HCT116 (cell line): ENCODE measurements at regions not wholly inside any gene's neighbourhood (a gene's known extent, or its start where the extent isn't known, plus 50 kb on each side); places are given as distances from the start of the nearest gene placed in this dataset.
"Not testable (repeated sequence)": the region's sequence is repeated elsewhere in the genome, so short reads cannot be mapped to it uniquely, and the experiment has no call there.

Experiments used
- ATAC-seq: fragments of 200-7000 bp; cut with Tn5 transposase; 2 replicates; pipeline ENCODE4 v1.9.1; 2020; ENCODE audit warnings: mild to moderate bottlenecking, moderate library complexity
- BruUV-seq: library from RNA; stranded (reverse); fragments of 400-500 nt; replicated peaks from 2 replicates; lab custom pipeline; 2021; lab: Mats Ljungman, UMichigan
- CTCF ChIA-PET: fragments of 300-600 bp; sonication (Branson Sonifier 250); formaldehyde crosslinking; loops from one replicate; lab custom pipeline; 2021; ENCODE audit warnings: antibody characterized with exemption; lab: Charles Lee
- POLR2A ChIA-PET: fragments of 300-600, 350-600 bp; sonication (Branson Sonifier 250); formaldehyde crosslinking; loops from one replicate; lab custom pipeline; 2021; ENCODE audit warnings: antibody characterized with exemption; lab: Charles Lee
- RAD21 ChIA-PET, 2 experiments: fragments of 300-600 bp; sonication (Branson Sonifier 250); formaldehyde crosslinking; loops; one replicate each; lab custom pipeline; 2023; ENCODE audit warnings: low total read pairs in 2 of 2; ENCODE audit not compliant: uncharacterized antibody in 2 of 2, unreplicated experiment in 2 of 2, low non-redundant PET in 1 of 2; lab: Charles Lee
- DNase-seq: peaks from one replicate; pipeline ENCODE4 v3.0.0-alpha.2; 2010; ENCODE audit warnings: low read depth, low spot score
- H2AFZ ChIP-seq: fragments of 200-600 bp; shearing (Covaris generic), sonication (generic); 2 replicates; pipeline ENCODE4 v1.6.1; 2017; ENCODE audit warnings: low read depth, mixed run types, mixed read lengths, antibody characterized with exemption, low read length; ENCODE audit not compliant: poor library complexity, severe bottlenecking
- H3K27ac ChIP-seq: 2 replicates; pipeline ENCODE4 v1.5.1; 2012; ENCODE audit warnings: low read depth, low read length
- H3K27me3 ChIP-seq: fragments of 200-600 bp; sonication (generic); 2 replicates; pipeline ENCODE4 v1.6.1; 2016; ENCODE audit warnings: mixed run types, low read length, mixed read lengths; ENCODE audit not compliant: insufficient read depth
- H3K36me3 ChIP-seq, 2 experiments: fragments of 200-500 bp in 1 of 2; fragments of 200-600 bp in 1 of 2; sonication (Bioruptor generic) in 1 of 2; sonication (generic) in 1 of 2; 2 replicates each; pipeline versions ENCODE4 v1.5.1 to v1.6.1; 2014 to 2016; ENCODE audit warnings: low read length in 2 of 2, inconsistent platforms in 1 of 2, mixed read lengths in 1 of 2, mixed run types in 1 of 2; ENCODE audit not compliant: insufficient read depth in 2 of 2, control insufficient read depth in 1 of 2
- H3K4me1 ChIP-seq, 2 experiments: fragments of 200-600 bp in 1 of 2; sonication (generic) in 1 of 2; 2 replicates each; pipeline versions ENCODE4 v1.5.1 to v1.6.1; 2012 to 2017; ENCODE audit warnings: low read length in 2 of 2, inconsistent platforms in 1 of 2, mild to moderate bottlenecking in 1 of 2, mixed read lengths in 1 of 2, mixed run types in 1 of 2, moderate library complexity in 1 of 2; ENCODE audit not compliant: insufficient read depth in 2 of 2, control insufficient read depth in 1 of 2
- H3K4me2 ChIP-seq: fragments of 200-600 bp; sonication (generic); 2 replicates; pipeline ENCODE4 v1.6.1; 2017; ENCODE audit warnings: mixed run types, low read length, mixed read lengths
- H3K4me3 ChIP-seq, 2 experiments: fragments of 200-600 bp in 1 of 2; sonication (generic) in 1 of 2; replicated peaks in 1 of 2; 2 replicates each; pipeline ENCODE4 v1.5.1; 2011 to 2016; ENCODE audit warnings: low read length in 2 of 2, control low read depth in 1 of 2, low read depth in 1 of 2, mild to moderate bottlenecking in 1 of 2, mixed read lengths in 1 of 2, mixed run types in 1 of 2
- H3K79me2 ChIP-seq: fragments of 200-600 bp; sonication (generic); 2 replicates; pipeline ENCODE4 v1.6.1; 2017; ENCODE audit warnings: mild to moderate bottlenecking, mixed run types, low read length, moderate library complexity, mixed read lengths; ENCODE audit not compliant: insufficient read depth
- H3K9ac ChIP-seq: fragments of 200-600 bp; sonication (generic); 2 replicates; pipeline ENCODE4 v1.6.1; 2016; ENCODE audit warnings: low read length, mixed read lengths
- H3K9me2 ChIP-seq: fragments of 200-600 bp; sonication (generic), shearing (Covaris generic); 2 replicates; pipeline ENCODE4 v1.6.1; 2017; ENCODE audit warnings: mixed run types, mild to moderate bottlenecking, moderate library complexity; ENCODE audit not compliant: insufficient read depth
- H3K9me3 ChIP-seq, 2 experiments: fragments of 200-500 bp in 1 of 2; fragments of 200-600 bp in 1 of 2; sonication (Bioruptor generic) in 1 of 2; sonication (generic) in 1 of 2; 2 replicates each; pipeline ENCODE4 v1.6.1; 2014 to 2017; ENCODE audit warnings: low read length in 2 of 2, mixed read lengths in 2 of 2, inconsistent platforms in 1 of 2, low read depth in 1 of 2, mild to moderate bottlenecking in 1 of 2, mixed run types in 1 of 2, moderate library complexity in 1 of 2; ENCODE audit not compliant: control insufficient read depth in 1 of 2, insufficient read depth in 1 of 2
- H4K20me1 ChIP-seq: fragments of 200-600 bp; sonication (generic), shearing (Covaris generic); 2 replicates; pipeline ENCODE4 v1.6.1; 2017; ENCODE audit warnings: mixed run types, mild to moderate bottlenecking, moderate library complexity; ENCODE audit not compliant: insufficient read depth
- ATF3 ChIP-seq: IDR thresholded peaks from 2 replicates; pipeline ENCODE4 v1.6.1; 2012
- EZH2 ChIP-seq: fragments of 200-600 bp; sonication (generic); IDR thresholded peaks from 2 replicates; pipeline ENCODE4 v1.6.1; 2017; ENCODE audit warnings: antibody characterized with exemption, mixed run types
- EZH2phosphoT487 ChIP-seq: fragments of 200-600 bp; IDR thresholded peaks from 2 replicates; pipeline ENCODE4 v1.6.1; 2018; ENCODE audit warnings: antibody characterized with exemption, borderline replicate concordance
- POLR2AphosphoS5 ChIP-seq: IDR thresholded peaks from 2 replicates; pipeline ENCODE4 v1.6.1; 2011; ENCODE audit warnings: mild to moderate bottlenecking, low read depth, low read length, moderate library complexity
- SIN3A ChIP-seq: IDR thresholded peaks from 2 replicates; pipeline ENCODE4 v1.6.1; 2012; ENCODE audit warnings: low read depth
- TCF7L2 ChIP-seq: IDR thresholded peaks from 2 replicates; pipeline ENCODE4 v1.7.0; 2011; ENCODE audit warnings: borderline replicate concordance, inconsistent platforms; ENCODE audit not compliant: insufficient read depth, insufficient read length; ENCODE audit errors: extremely low read depth
- ZFX ChIP-seq: fragments of 450-650 bp; IDR thresholded peaks from 2 replicates; pipeline ENCODE4 v1.6.1; 2017
- intact Hi-C: fragments of 100-400 bp; cut with micrococcal nuclease; formaldehyde crosslinking; loops from 2 replicates; pipeline ENCODE4 v1.10.0; 2022

DNA sequence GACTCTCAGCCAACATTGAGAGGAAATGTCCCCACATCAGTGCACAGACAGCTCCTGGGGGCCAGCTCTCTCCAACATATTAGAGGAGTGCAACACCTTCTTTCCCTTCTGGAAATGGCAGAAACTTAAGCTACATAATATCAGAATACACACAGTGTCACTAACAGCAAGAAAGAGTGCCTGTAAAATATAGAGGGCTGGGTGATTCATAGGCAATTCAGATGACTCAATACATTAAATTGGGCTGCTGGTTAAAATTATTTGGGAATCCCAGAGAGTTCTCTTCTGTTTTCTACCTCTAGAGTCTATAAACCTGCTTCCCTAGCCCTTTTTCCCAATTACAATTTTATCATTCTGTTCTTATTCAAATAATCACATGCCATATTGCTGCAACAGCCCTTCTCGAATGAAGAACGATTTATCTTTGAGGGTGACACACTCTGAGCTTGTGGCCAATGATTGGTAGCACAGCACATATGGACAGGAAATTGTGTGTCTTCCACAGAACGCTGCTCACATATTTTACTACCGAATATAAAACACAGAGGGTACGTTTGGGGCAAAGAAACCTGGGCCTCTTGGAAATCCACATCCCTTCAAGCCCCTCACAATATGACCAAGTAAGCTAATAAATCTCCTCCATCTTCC, 381.2 kb downstream of the MBD2 start:
- Histone ChIP-seq H3K4me3 (no peak overlapping the region), H3K27me3 (no peaks in the 10 kb centered on the region), H3K9me3 (peaks cover 3 to 5% of the 10 kb centered on the region in 2 experiments; a peak in 1 of 4 replicates), H3K79me2 (no peaks in the 10 kb centered on the region), H3K9ac (no peak overlapping the region), H3K4me1 (no peaks in the 10 kb centered on the region), H3K9me2 (no peaks in the 10 kb centered on the region), H2AFZ (no peak overlapping the region), H3K4me2 (no peak overlapping the region), H4K20me1 (no peaks in the 10 kb centered on the region), H3K27ac (no peak overlapping the region), H3K36me3 (no peaks in the 10 kb centered on the region)
- CTCF ChIA-PET, result no interaction called here
- BruUV-seq, result no TSS peak
- POLR2A ChIA-PET, result no interaction called here
- intact Hi-C loops, result no loop called here
- ATAC-seq (no peak), DNase-seq (no peak)
- RAD21 ChIA-PET, result no interaction called here
- no peak for TF ChIP-seq POLR2AphosphoS5

GRCh38 chr18:53838746-53839145, 385.7 kb downstream of the MBD2 start:
- no peak for ATAC-seq
- Histone ChIP-seq H3K9me2 (no peaks in the 10 kb centered on the region), H2AFZ (no peak overlapping the region), H3K9me3 (peaks cover 0 to 6% of the 10 kb centered on the region in 2 experiments; a peak in 1 of 4 replicates), H3K9ac (no peak overlapping the region), H3K79me2 (no peaks in the 10 kb centered on the region), H3K4me2 (no peak overlapping the region), H3K4me1 (no peaks in the 10 kb centered on the region), H4K20me1 (no peaks in the 10 kb centered on the region), H3K27ac (no peak overlapping the region), H3K4me3 (no peak overlapping the region), H3K36me3 (no peaks in the 10 kb centered on the region), H3K27me3 (no peaks in the 10 kb centered on the region)
- CTCF ChIA-PET, result no interaction called here
- no peak for DNase-seq
- no TSS peak for BruUV-seq
- POLR2A ChIA-PET, result no interaction called here
- RAD21 ChIA-PET, result no interaction called here
- TF ChIP-seq ATF3, result no peak
- no peak for TF ChIP-seq TCF7L2
- TF ChIP-seq EZH2, result no peak
- TF ChIP-seq SIN3A, result no peak
- no peak for TF ChIP-seq EZH2phosphoT487
- TF ChIP-seq ZFX, result no peak
- intact Hi-C loops, result no loop called here

DNA sequence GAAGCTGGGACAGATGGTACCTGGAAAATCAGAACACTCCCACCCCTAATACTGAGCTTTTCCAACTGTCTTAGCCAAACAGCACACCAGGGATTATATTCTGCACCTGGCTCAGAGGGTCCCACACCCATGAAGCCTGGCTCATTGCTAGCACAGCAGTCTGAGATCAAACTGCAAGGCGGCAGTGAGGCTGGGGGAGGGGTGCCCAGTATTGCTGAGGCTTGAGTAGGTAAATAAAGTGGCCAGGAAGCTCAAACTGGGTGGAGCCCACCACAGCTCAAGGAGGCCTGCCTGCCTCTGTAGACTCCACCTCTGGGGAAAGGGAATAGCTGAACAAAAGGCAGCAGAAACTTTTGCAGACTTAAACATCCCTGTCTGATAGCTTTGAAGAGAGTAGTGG, 403.3 kb downstream of the MBD2 start:
- BruUV-seq, RAD21 ChIA-PET, H3K4me3 ChIP-seq, H3K27ac ChIP-seq, POLR2A ChIA-PET, H3K9me3 ChIP-seq, ATAC-seq, H2AFZ ChIP-seq, H3K36me3 ChIP-seq, H4K20me1 ChIP-seq, H3K4me1 ChIP-seq, H3K9me2 ChIP-seq, CTCF ChIA-PET, H3K27me3 ChIP-seq, intact Hi-C loops, H3K4me2 ChIP-seq, H3K79me2 ChIP-seq, H3K9ac ChIP-seq, DNase-seq: not testable (repeated sequence)
